ENCODE measurements at regions not wholly inside any gene's neighbourhood (a gene's known extent, or its start where the extent isn't known, plus 50 kb on each side); places are given as distances from the start of the nearest gene placed in this dataset.

GRCh38 chr11:112460141-112460540 is 199.5 kb upstream of the PLET1 start:
- H3K4me3 ChIP-seq (ENCODE audit: control insufficient read depth, low read depth, low read length) = no peak overlapping the region
- TF ChIP-seq, protein P1, sequence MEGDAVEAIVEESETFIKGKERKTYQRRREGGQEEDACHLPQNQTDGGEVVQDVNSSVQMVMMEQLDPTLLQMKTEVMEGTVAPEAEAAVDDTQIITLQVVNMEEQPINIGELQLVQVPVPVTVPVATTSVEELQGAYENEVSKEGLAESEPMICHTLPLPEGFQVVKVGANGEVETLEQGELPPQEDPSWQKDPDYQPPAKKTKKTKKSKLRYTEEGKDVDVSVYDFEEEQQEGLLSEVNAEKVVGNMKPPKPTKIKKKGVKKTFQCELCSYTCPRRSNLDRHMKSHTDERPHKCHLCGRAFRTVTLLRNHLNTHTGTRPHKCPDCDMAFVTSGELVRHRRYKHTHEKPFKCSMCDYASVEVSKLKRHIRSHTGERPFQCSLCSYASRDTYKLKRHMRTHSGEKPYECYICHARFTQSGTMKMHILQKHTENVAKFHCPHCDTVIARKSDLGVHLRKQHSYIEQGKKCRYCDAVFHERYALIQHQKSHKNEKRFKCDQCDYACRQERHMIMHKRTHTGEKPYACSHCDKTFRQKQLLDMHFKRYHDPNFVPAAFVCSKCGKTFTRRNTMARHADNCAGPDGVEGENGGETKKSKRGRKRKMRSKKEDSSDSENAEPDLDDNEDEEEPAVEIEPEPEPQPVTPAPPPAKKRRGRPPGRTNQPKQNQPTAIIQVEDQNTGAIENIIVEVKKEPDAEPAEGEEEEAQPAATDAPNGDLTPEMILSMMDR (conservative IDR thresholded peaks at IDR 0.05; ENCODE audit: control insufficient read depth, insufficient read depth, low read depth, low read length) = no peak
- DNase-seq (ENCODE audit: low read depth) = no peak

GRCh38 chr11:112464949-112465348 is 204.3 kb upstream of the PLET1 start:
- TF ChIP-seq, protein P1 (conservative IDR thresholded peaks at IDR 0.05; ENCODE audit: control insufficient read depth, insufficient read depth, low read depth, low read length) = no peak
- DNase-seq (ENCODE audit: low read depth) = no peak
- H3K4me3 ChIP-seq (ENCODE audit: control insufficient read depth, low read depth, low read length) = no peak overlapping the region

- H3K4me3 ChIP-seq (ENCODE audit: control insufficient read depth, low read depth, low read length) = no peak overlapping the region
- TF ChIP-seq, protein P1 (conservative IDR thresholded peaks at IDR 0.05; ENCODE audit: control insufficient read depth, insufficient read depth, low read depth, low read length) = no peak
- no peak for DNase-seq (ENCODE audit: low read depth)
These were observed 204.9 kb upstream of the PLET1 start for GRCh38 chr11:112465433-112466024.

DNA sequence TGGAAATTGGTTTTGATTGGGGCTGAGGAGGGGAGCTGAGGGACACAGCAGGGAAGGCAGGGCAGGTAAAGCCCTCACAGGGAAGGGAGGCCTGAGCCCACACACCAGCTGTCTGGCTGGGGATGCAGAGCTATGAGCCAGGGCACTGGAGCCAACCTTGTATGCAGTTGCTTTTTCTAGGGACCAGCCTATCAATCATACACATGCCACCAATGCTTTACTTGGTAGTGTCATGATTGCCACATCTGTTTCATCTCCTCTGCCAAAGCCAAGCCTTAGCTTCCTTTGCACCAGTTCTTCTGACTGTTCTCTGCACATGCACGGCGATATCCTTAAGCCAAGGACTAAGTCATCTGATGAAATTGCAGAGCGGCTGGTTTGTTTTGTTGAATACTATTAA is 207.1 kb upstream of the PLET1 start:
- TF ChIP-seq, protein P1 (conservative IDR thresholded peaks at IDR 0.05; ENCODE audit: control insufficient read depth, insufficient read depth, low read depth, low read length) = no peak
- no peak overlapping the region for H3K4me3 ChIP-seq (ENCODE audit: control insufficient read depth, low read depth, low read length)
- no peak for DNase-seq (ENCODE audit: low read depth)

DNA sequence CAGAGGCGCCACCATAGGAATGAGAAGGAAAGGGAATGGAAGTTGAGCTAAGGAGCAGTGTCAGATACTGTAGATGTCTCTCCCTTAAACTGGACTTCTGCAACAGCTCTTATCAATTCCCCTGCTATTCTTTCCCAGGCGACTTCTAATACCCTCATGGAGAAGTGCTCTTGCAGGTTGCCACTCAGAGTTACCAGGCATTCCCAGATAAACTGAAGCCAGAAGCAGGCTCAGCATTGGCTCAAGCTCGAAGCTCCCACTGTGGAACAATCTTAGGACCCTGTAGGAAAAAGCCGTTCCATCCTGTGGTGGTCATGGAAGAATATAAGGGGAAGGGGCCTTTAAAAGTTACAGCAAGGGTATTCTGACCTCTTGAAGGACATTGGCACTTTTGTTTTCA is 208.7 kb upstream of the PLET1 start:
- H3K4me3 ChIP-seq (ENCODE audit: control insufficient read depth, low read depth, low read length) = no peak overlapping the region
- no peak for DNase-seq (ENCODE audit: low read depth)
- TF ChIP-seq, protein P1 (conservative IDR thresholded peaks at IDR 0.05; ENCODE audit: control insufficient read depth, insufficient read depth, low read depth, low read length) = no peak

DNA sequence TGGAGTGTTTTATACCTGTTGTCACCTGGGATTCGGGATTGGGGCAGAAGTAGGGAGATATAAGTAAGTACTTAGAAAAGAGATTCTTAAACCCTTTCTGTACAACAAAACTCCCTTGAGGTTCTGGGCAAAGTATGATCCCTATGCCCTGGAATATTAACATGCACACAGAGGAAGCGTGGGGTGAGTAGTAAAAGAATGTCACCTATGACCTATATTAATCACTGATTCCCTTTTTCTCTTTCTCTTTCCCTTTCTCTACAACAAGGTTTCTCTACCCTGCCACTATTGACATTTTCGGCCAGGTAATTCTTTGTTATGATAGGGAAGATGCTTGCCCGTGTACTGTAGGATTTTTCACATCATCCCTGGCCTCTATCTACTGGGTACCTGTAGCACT is 209.7 kb upstream of the PLET1 start:
- H3K4me3 ChIP-seq (ENCODE audit: control insufficient read depth, low read depth, low read length) = no peak overlapping the region
- DNase-seq (ENCODE audit: low read depth) = peak; percentile 31
- TF ChIP-seq, protein P1 (conservative IDR thresholded peaks at IDR 0.05; ENCODE audit: control insufficient read depth, insufficient read depth, low read depth, low read length) = no peak

GRCh38 chr11:112471731-112472130 is 211.1 kb upstream of the PLET1 start:
- TF ChIP-seq, protein P1 (conservative IDR thresholded peaks at IDR 0.05; ENCODE audit: control insufficient read depth, insufficient read depth, low read depth, low read length) = no peak
- DNase-seq (ENCODE audit: low read depth) = no peak

More at GRCh38 chr11:112471731-112472130, 211.1 kb upstream of the PLET1 start:
- H3K4me3 ChIP-seq (ENCODE audit: control insufficient read depth, low read depth, low read length) = no peak overlapping the region
